HK-2 (cell line): ENCODE measurements at regions not wholly inside any gene's neighbourhood (a gene's known extent, or its start where the extent isn't known, plus 50 kb on each side); places are given as distances from the start of the nearest gene placed in this dataset.

Experiments used
- DNase-seq: peaks from one replicate; pipeline ENCODE4 v3.0.0-alpha.2; 2018; ENCODE audit not compliant: unreplicated experiment

- no peak for DNase-seq
Observed at GRCh38 chr1:67948151-67949080, 102.0 kb downstream of the DIRAS3 start.

GRCh38 chr1:67947114-67947513 lies 103.3 kb downstream of the DIRAS3 start:
- DNase-seq, result no peak

GRCh38 chr1:67945733-67946374 lies 104.6 kb downstream of the DIRAS3 start:
- DNase-seq, result no peak

GRCh38 chr1:67942274-67942673 lies 108.2 kb downstream of the DIRAS3 start:
- DNase-seq, result no peak

GRCh38 chr1:67941746-67942145 lies 108.5 kb upstream of the GNG12 start:
- no peak for DNase-seq

GRCh38 chr1:67941155-67941554 lies 107.9 kb upstream of the GNG12 start:
- DNase-seq, result no peak

GRCh38 chr1:67939942-67940341 lies 106.7 kb upstream of the GNG12 start:
- no peak for DNase-seq

- DNase-seq, result no peak
Observed at GRCh38 chr1:67939186-67939743, 106.0 kb upstream of the GNG12 start.

GRCh38 chr1:67937651-67938050 lies 104.4 kb upstream of the GNG12 start:
- DNase-seq, result no peak

GRCh38 chr1:67937010-67937409 lies 103.7 kb upstream of the GNG12 start:
- DNase-seq, result no peak

GRCh38 chr1:67935560-67935959 lies 102.3 kb upstream of the GNG12 start:
- DNase-seq, result no peak

- no peak for DNase-seq
Observed at GRCh38 chr1:67931198-67931597, 97.9 kb upstream of the GNG12 start.

GRCh38 chr1:67923074-67923473 lies 89.8 kb upstream of the GNG12 start:
- no peak for DNase-seq

- DNase-seq, result no peak
Observed at GRCh38 chr1:67921725-67922489, 88.6 kb upstream of the GNG12 start.

GRCh38 chr1:67919274-67920072 lies 86.2 kb upstream of the GNG12 start:
- no peak for DNase-seq

GRCh38 chr1:67918067-67918466 lies 84.8 kb upstream of the GNG12 start:
- DNase-seq, result no peak

- DNase-seq, result no peak
Observed at GRCh38 chr1:67917006-67917405, 83.7 kb upstream of the GNG12 start.

GRCh38 chr1:67916140-67916886 lies 83.0 kb upstream of the GNG12 start:
- DNase-seq, result no peak

- no peak for DNase-seq
Observed at GRCh38 chr1:67909776-67910175, 76.5 kb upstream of the GNG12 start.

GRCh38 chr1:67908250-67908936 lies 75.1 kb upstream of the GNG12 start:
- DNase-seq, result no peak
